IMR-90 (cell line): ENCODE measurements at regions not wholly inside any gene's neighbourhood (a gene's known extent, or its start where the extent isn't known, plus 50 kb on each side); places are given as distances from the start of the nearest gene placed in this dataset.

ENCODE experiments used
- ATAC-seq: fragments of 200-7000 bp; cut with Tn5 transposase; 2 replicates; pipeline ENCODE4 v1.9.1; 2020; ENCODE audit warnings: low read depth, mild to moderate bottlenecking, moderate library complexity
- BruUV-seq: library from RNA; stranded (reverse); fragments of 400-500 nt; replicated peaks from 2 replicates; lab custom pipeline; 2021; lab: Mats Ljungman, UMichigan
- CTCF ChIA-PET: fragments of 300-600 bp; formaldehyde crosslinking; extraction: SDS; loops from one replicate; lab custom pipeline; 2021; ENCODE audit warnings: antibody characterized with exemption; lab: Yijun Ruan, JAX
- POLR2A ChIA-PET: fragments of 300-600 bp; sonication (Branson Sonifier 250); formaldehyde crosslinking; loops from one replicate; lab custom pipeline; 2022; ENCODE audit warnings: antibody characterized with exemption; ENCODE audit not compliant: unreplicated experiment; lab: Charles Lee
- DNase-seq: peaks from one replicate; pipeline ENCODE4 v3.0.0; 2013
- H2AFZ ChIP-seq: replicated peaks from 2 replicates; pipeline ENCODE3; 2013; ENCODE audit warnings: low read length, mild to moderate bottlenecking; ENCODE audit not compliant: poor library complexity
- H2AK5ac ChIP-seq: 2 replicates; pipeline ENCODE4 v1.6.1; 2013; ENCODE audit warnings: low read depth, low read length, inconsistent platforms
- H2AK9ac ChIP-seq: replicated peaks from 2 replicates; pipeline ENCODE3; 2013; ENCODE audit warnings: mild to moderate bottlenecking, low read depth, low read length, moderate library complexity; ENCODE audit not compliant: poor library complexity
- H2BK120ac ChIP-seq: 2 replicates; pipeline ENCODE4 v1.6.1; 2013; ENCODE audit warnings: low read depth, low read length, inconsistent platforms
- H2BK15ac ChIP-seq: 3 replicates; pipeline ENCODE4 v1.6.1; 2013; ENCODE audit warnings: low read depth, low read length, inconsistent platforms
- H2BK20ac ChIP-seq: 2 replicates; pipeline ENCODE4 v1.6.1; 2013; ENCODE audit warnings: low read depth, mild to moderate bottlenecking, inconsistent platforms, low read length, moderate library complexity
- H2BK5ac ChIP-seq: 2 replicates; pipeline ENCODE4 v1.6.1; 2013; ENCODE audit warnings: mild to moderate bottlenecking, low read depth, low read length, inconsistent platforms; ENCODE audit not compliant: poor library complexity, severe bottlenecking
- H3K14ac ChIP-seq: replicated peaks from 2 replicates; pipeline ENCODE4 v1.6.1; 2013; ENCODE audit warnings: low read depth, low read length, inconsistent platforms
- H3K18ac ChIP-seq: 2 replicates; pipeline ENCODE4 v1.6.1; 2013; ENCODE audit warnings: low read depth, low read length, control low read depth
- H3K23ac ChIP-seq: 2 replicates; pipeline ENCODE4 v1.6.1; 2013; ENCODE audit warnings: low read depth, low read length, inconsistent platforms
- H3K27ac ChIP-seq: 2 replicates; pipeline ENCODE4 v1.5.1; 2013; ENCODE audit warnings: mild to moderate bottlenecking, control low read depth, low read length; ENCODE audit not compliant: insufficient read depth
- H3K27me3 ChIP-seq: 2 replicates; pipeline ENCODE4 v1.6.1; 2013; ENCODE audit warnings: low read length; ENCODE audit not compliant: control insufficient read depth, insufficient read depth
- H3K36me3 ChIP-seq: 2 replicates; pipeline ENCODE4 v1.6.1; 2013; ENCODE audit warnings: low read length, mixed read lengths; ENCODE audit not compliant: control insufficient read depth, insufficient read depth
- H3K4ac ChIP-seq: 2 replicates; pipeline ENCODE4 v1.6.1; 2013; ENCODE audit warnings: low read depth, low read length, inconsistent platforms
- H3K4me1 ChIP-seq: 2 replicates; pipeline ENCODE4 v1.6.1; 2013; ENCODE audit warnings: low read length, mixed read lengths; ENCODE audit not compliant: control insufficient read depth, insufficient read depth
- H3K4me2 ChIP-seq: 2 replicates; pipeline ENCODE4 v1.6.1; 2013; ENCODE audit warnings: low read depth, mild to moderate bottlenecking, control low read depth, low read length, moderate library complexity
- H3K4me3 ChIP-seq: 2 replicates; pipeline ENCODE4 v1.5.1; 2013; ENCODE audit warnings: low read depth, mild to moderate bottlenecking, control low read depth, low read length, moderate library complexity; ENCODE audit not compliant: insufficient read depth
- H3K56ac ChIP-seq: 2 replicates; pipeline ENCODE4 v1.6.1; 2013; ENCODE audit warnings: low read length, inconsistent platforms; ENCODE audit not compliant: insufficient read depth; ENCODE audit errors: extremely low read depth
- H3K79me1 ChIP-seq, 2 experiments: 2 replicates each; pipeline ENCODE4 v1.6.1; 2013; ENCODE audit warnings: low read length in 2 of 2, inconsistent platforms in 1 of 2, low read depth in 1 of 2
- H3K9ac ChIP-seq: 2 replicates; pipeline ENCODE4 v1.6.1; 2013; ENCODE audit warnings: low read depth, low read length, control low read depth
- H3K9me1 ChIP-seq: 2 replicates; pipeline ENCODE4 v1.6.1; 2013; ENCODE audit warnings: low read length, inconsistent platforms; ENCODE audit not compliant: insufficient read depth
- H3K9me3 ChIP-seq: 2 replicates; pipeline ENCODE4 v1.6.1; 2013; ENCODE audit warnings: low read length; ENCODE audit not compliant: control insufficient read depth, insufficient read depth
- H4K20me1 ChIP-seq: 2 replicates; pipeline ENCODE4 v1.6.1; 2013; ENCODE audit warnings: low read length, inconsistent platforms; ENCODE audit not compliant: insufficient read depth
- H4K5ac ChIP-seq: 2 replicates; pipeline ENCODE4 v1.6.1; 2013; ENCODE audit warnings: mild to moderate bottlenecking, low read depth, low read length, control low read depth
- H4K8ac ChIP-seq, 2 experiments: 2 replicates each; pipeline ENCODE4 v1.6.1; 2013; ENCODE audit warnings: low read depth in 2 of 2, low read length in 2 of 2, control low read depth in 1 of 2, inconsistent platforms in 1 of 2
- H4K91ac ChIP-seq: 2 replicates; pipeline ENCODE4 v1.6.1; 2013; ENCODE audit warnings: low read depth, low read length, inconsistent platforms; ENCODE audit not compliant: insufficient read depth
- BHLHE40 ChIP-seq: fragments of 150-350 bp; IDR thresholded peaks from 2 replicates; pipeline ENCODE4 v1.6.1; 2016; ENCODE audit warnings: mild to moderate bottlenecking, low read depth, low read length
- CEBPB ChIP-seq: IDR thresholded peaks from 2 replicates; pipeline ENCODE4 v1.6.1; 2012; ENCODE audit warnings: low read depth, low read length, improper control_type of control experiment
- CHD1 ChIP-seq: IDR thresholded peaks from 2 replicates; pipeline ENCODE4 v1.6.1; 2012; ENCODE audit warnings: low read depth, low read length, improper control_type of control experiment
- CTCF ChIP-seq: conservative IDR thresholded peaks from 2 replicates; pipeline ENCODE4 v1.5.1; 2012; ENCODE audit warnings: mild to moderate bottlenecking, low read depth, low read length, improper control_type of control experiment
- FOS ChIP-seq: fragments of 150-350 bp; IDR thresholded peaks from 2 replicates; pipeline ENCODE4 v1.6.1; 2016; ENCODE audit warnings: low read depth, low read length
- MAFK ChIP-seq: IDR thresholded peaks from 2 replicates; pipeline ENCODE4 v1.6.1; 2012; ENCODE audit warnings: low read depth, low read length, improper control_type of control experiment
- MAZ ChIP-seq: IDR thresholded peaks from 2 replicates; pipeline ENCODE4 v1.6.1; 2012; ENCODE audit warnings: low read depth, mild to moderate bottlenecking, low read length, improper control_type of control experiment, moderate library complexity, borderline replicate concordance
- MXI1 ChIP-seq: IDR thresholded peaks from 2 replicates; pipeline ENCODE4 v1.6.1; 2012; ENCODE audit warnings: low read depth, mild to moderate bottlenecking, low read length, moderate library complexity, borderline replicate concordance
- NFE2L2 ChIP-seq: fragments of 150-350 bp; IDR thresholded peaks from 2 replicates; pipeline ENCODE4 v1.6.1; 2016; ENCODE audit warnings: low read depth, mild to moderate bottlenecking, low read length
- POLR2A ChIP-seq: IDR thresholded peaks from 2 replicates; pipeline ENCODE4 v1.6.1; 2012; ENCODE audit warnings: mild to moderate bottlenecking, low read depth, low read length
- RAD21 ChIP-seq: IDR thresholded peaks from 2 replicates; pipeline ENCODE4 v1.6.1; 2012; ENCODE audit warnings: low read length, improper control_type of control experiment
- RCOR1 ChIP-seq: IDR thresholded peaks from 2 replicates; pipeline ENCODE4 v1.6.1; 2012; ENCODE audit warnings: mild to moderate bottlenecking, low read length, improper control_type of control experiment; ENCODE audit not compliant: insufficient replicate concordance
- RFX5 ChIP-seq: IDR thresholded peaks from 2 replicates; pipeline ENCODE4 v1.8.0; 2012; ENCODE audit warnings: low read depth, mild to moderate bottlenecking, low read length, moderate library complexity
- SMC3 ChIP-seq: fragments of 150-350 bp; IDR thresholded peaks from 2 replicates; pipeline ENCODE4 v1.6.1; 2016; ENCODE audit warnings: low read depth, mild to moderate bottlenecking, antibody characterized with exemption, low read length, moderate library complexity
- USF2 ChIP-seq: fragments of 150-350 bp; IDR thresholded peaks from 2 replicates; pipeline ENCODE4 v1.6.1; 2017; ENCODE audit warnings: mild to moderate bottlenecking, antibody characterized with exemption, low read length, low read depth
- WGBS, 2 experiments: methylation state at CpG; one replicate each; pipeline versions ENCODE4 v1.1.5 to v1.1.7; 2013; ENCODE audit warnings: missing lambda C conversion rate in 2 of 2; ENCODE audit not compliant: insufficient read length in 1 of 2; ENCODE audit errors: extremely low coverage in 2 of 2; 5-methylcytosine and 5-hydroxymethylcytosine counted together
- dilution Hi-C: fragments of 300-500 bp; cut with HindIII; formaldehyde crosslinking; loops from one replicate; pipeline ENCODE4 v1.14.3; 2018; ENCODE audit warnings: low sequenced_read_pairs; ENCODE audit not compliant: unreplicated experiment
- in situ Hi-C: fragments of 300-500 bp; cut with MboI; formaldehyde crosslinking; loops from 3 replicates; pipeline ENCODE4 v1.14.3; 2019; ENCODE audit warnings: low sequenced_read_pairs, inconsistent platforms, mixed read lengths
- intact Hi-C: fragments of 100-400 bp; cut with micrococcal nuclease; formaldehyde crosslinking; loops from 2 replicates; pipeline ENCODE4 v1.10.0; 2022

GRCh38 chr10:3931901-3932300 lies 146.9 kb upstream of the KLF6 start:
- Histone ChIP-seq H2BK120ac (no peak overlapping the region), H3K9me3 (no peaks in the 10 kb centered on the region), H3K79me1 (no peaks in the 10 kb centered on the region), H3K27me3 (no peaks in the 10 kb centered on the region), H3K18ac (no peak overlapping the region), H3K4me1 (no peaks in the 10 kb centered on the region), H3K23ac (no peak overlapping the region), H2AFZ (no peak overlapping the region), H2AK5ac (no peak overlapping the region), H3K56ac (no peak overlapping the region), H3K4ac (no peak overlapping the region), H2BK5ac (no peak overlapping the region), H3K4me3 (no peak overlapping the region), H2AK9ac (no peak overlapping the region), H3K4me2 (no peak overlapping the region), H4K8ac (no peak overlapping the region), H3K9ac (no peak overlapping the region), H3K9me1 (0 out of 2 replicates have a peak, but pooled peaks cover 4% of the 10 kb centered on the region), H3K14ac (no peak overlapping the region), H3K36me3 (no peaks in the 10 kb centered on the region), H2BK20ac (no peak overlapping the region), H4K5ac (no peak overlapping the region), H3K27ac (no peak overlapping the region), H2BK15ac (no peak overlapping the region), H4K91ac (no peak overlapping the region), H4K20me1 (no peaks in the 10 kb centered on the region)
- dilution Hi-C loops (no loop called here), intact Hi-C loops (no loop called here), in situ Hi-C loops (no loop called here)
- no peak for DNase-seq
- no peak for ATAC-seq
- ChIA-PET CTCF (interaction anchor here (0.6 kb wide), 1 partner anchor 883 kb away, joined by 4 read pairs; no protein-coding TSS in a partner anchor), POLR2A (no interaction called here)
- no TSS peak for BruUV-seq
- no peak for TF ChIP-seq POLR2A
- TF ChIP-seq CEBPB: no peak
- TF ChIP-seq MAZ: no peak
- no peak for TF ChIP-seq RAD21
- TF ChIP-seq RFX5: no peak
- no peak for TF ChIP-seq CHD1
- TF ChIP-seq MXI1: no peak
- no peak for TF ChIP-seq NFE2L2
- no peak for TF ChIP-seq FOS
- TF ChIP-seq RCOR1: no peak
- TF ChIP-seq SMC3: no peak
- no peak for TF ChIP-seq CTCF
- TF ChIP-seq USF2: no peak
- no peak for TF ChIP-seq BHLHE40
- no peak for TF ChIP-seq MAFK
- no CpG with 5 or more reads among the region's 7 CpGs for WGBS, 2 experiments
